Activated CD8-positive, alpha-beta T cell treated with anti-CD3 and anti-CD28 coated beads for 36 hours (primary cell): ENCODE measurements at regions not wholly inside any gene's neighbourhood (a gene's known extent, or its start where the extent isn't known, plus 50 kb on each side); places are given as distances from the start of the nearest gene placed in this dataset.

ENCODE experiments used
- ATAC-seq: fragments of 200-7000 bp; cut with Tn5 transposase; one replicate; pipeline ENCODE4 v1.10.0; 2021; ENCODE audit warnings: mild to moderate bottlenecking, moderate library complexity
- CTCF ChIA-PET: fragments of 350-600 bp; sonication (Branson Sonifier 250); formaldehyde crosslinking; loops from one replicate; lab custom pipeline; 2021; ENCODE audit warnings: antibody characterized with exemption; lab: Charles Lee
- POLR2A ChIA-PET: fragments of 350-600 bp; sonication (Branson Sonifier 250); formaldehyde crosslinking; loops from one replicate; lab custom pipeline; 2021; ENCODE audit warnings: antibody characterized with exemption; lab: Charles Lee
- DNase-seq: peaks from one replicate; pipeline ENCODE4 v3.0.0-alpha.2; 2020
- H3K27ac Mint-ChIP-seq: one replicate; pipeline ENCODE4 v1.8.0; 2021; ENCODE audit warnings: mild to moderate bottlenecking, mixed read lengths
- H3K27me3 Mint-ChIP-seq: one replicate; pipeline ENCODE4 v1.8.0; 2021; ENCODE audit warnings: mixed read lengths
- H3K36me3 Mint-ChIP-seq: one replicate; pipeline ENCODE4 v1.8.0; 2021; ENCODE audit warnings: low read depth, mixed read lengths
- H3K4me1 Mint-ChIP-seq: one replicate; pipeline ENCODE4 v1.8.0; 2021; ENCODE audit warnings: low read depth, mixed read lengths
- H3K4me3 Mint-ChIP-seq: one replicate; pipeline ENCODE4 v1.8.0; 2021; ENCODE audit warnings: mild to moderate bottlenecking, moderate library complexity, mixed read lengths
- H3K9me3 Mint-ChIP-seq: one replicate; pipeline ENCODE4 v1.8.0; 2021; ENCODE audit warnings: mixed read lengths
- CTCF ChIP-seq: fragments of 200-600 bp; IDR thresholded peaks from one replicate; pipeline ENCODE4 v1.8.0; 2022; ENCODE audit warnings: antibody characterized with exemption, mild to moderate bottlenecking
- intact Hi-C: fragments of 100-400 bp; cut with micrococcal nuclease; formaldehyde crosslinking; loops from one replicate; pipeline ENCODE4 v1.10.0; 2022

DNA sequence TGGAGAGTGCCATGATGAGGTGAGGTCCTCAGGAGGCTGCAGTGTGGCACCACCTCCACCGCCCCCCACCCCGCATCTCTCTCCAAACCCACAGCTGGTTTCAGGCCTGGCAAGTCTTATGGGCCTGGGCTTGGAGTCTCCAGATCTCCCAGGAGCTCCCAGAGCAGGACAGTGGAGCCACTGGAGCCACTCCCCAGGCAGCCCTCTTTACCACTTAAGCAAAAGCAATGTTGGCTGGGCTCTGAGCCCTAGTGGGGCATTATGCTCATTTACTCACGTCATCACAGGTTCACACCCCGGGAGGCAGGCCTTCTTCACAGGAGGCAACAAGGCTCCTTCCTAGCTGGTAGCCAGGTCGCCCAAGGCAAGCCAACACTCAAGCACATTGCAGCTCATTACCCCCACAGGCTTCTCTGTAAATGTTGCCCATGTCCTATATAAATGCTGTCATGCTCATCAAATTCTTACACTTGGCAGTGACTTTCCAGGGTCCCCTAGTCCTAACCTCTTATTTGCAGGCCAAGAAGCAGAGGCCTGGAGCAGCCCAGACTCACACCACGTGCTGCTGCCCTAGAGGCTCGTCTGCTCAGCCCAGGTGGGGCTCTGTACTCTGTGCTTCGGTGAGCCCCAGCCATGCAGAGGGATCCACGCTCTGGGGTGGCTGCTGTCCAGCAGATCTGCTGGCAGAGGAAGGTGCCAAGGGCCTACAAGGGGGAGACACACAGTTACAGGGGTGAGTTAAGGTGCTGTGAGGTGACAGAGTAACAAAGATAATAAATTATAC, 459.3 kb downstream of the MATN1 start:
- Mint-ChIP-seq H3K4me3 (no peak overlapping the region), H3K9me3 (peaks cover 4% of the 10 kb centered on the region), H3K27ac (no peak overlapping the region), H3K36me3 (no peaks in the 10 kb centered on the region), H3K27me3 (peaks cover 4% of the 10 kb centered on the region), H3K4me1 (no peaks in the 10 kb centered on the region)
- TF ChIP-seq CTCF = no peak
- DNase-seq = no peak
- CTCF ChIA-PET = interaction anchor here (0.7 kb wide), 1 partner anchor 22 kb away, joined by 3 read pairs; no protein-coding TSS in a partner anchor
- no peak for ATAC-seq
- intact Hi-C loops = no loop called here
- POLR2A ChIA-PET = no interaction called here

DNA sequence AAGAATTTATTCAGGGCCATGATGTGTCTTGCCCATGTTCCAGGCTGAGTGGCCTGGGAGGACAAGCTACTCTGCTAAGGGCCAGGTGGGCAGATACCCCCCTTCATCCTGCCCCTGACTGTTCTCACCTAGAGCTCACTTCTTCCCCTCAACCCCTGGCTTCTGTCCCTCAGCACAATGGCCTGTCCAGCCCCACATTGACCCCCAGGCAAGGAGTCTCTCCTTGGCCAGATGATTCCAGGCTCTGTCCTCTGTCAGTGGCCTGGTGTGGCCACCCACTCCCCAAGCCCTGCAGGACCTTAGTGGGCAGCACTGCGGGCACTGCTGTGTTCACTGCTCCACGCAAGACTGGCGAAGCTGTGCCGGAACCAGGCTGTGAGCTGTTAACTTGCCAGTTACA, 460.0 kb downstream of the MATN1 start:
- peaks cover 4% of the 10 kb centered on the region for H3K9me3 Mint-ChIP-seq
- H3K36me3 Mint-ChIP-seq = no peaks in the 10 kb centered on the region
- ChIA-PET CTCF (no interaction called here), POLR2A (no interaction called here)
- H3K4me1 Mint-ChIP-seq = no peaks in the 10 kb centered on the region
- no peak for DNase-seq
- intact Hi-C loops = no loop called here
- H3K27ac Mint-ChIP-seq = no peak overlapping the region
- no peak overlapping the region for H3K4me3 Mint-ChIP-seq
- no peak for ATAC-seq
- peaks cover 8% of the 10 kb centered on the region for H3K27me3 Mint-ChIP-seq
- TF ChIP-seq CTCF = no peak

DNA sequence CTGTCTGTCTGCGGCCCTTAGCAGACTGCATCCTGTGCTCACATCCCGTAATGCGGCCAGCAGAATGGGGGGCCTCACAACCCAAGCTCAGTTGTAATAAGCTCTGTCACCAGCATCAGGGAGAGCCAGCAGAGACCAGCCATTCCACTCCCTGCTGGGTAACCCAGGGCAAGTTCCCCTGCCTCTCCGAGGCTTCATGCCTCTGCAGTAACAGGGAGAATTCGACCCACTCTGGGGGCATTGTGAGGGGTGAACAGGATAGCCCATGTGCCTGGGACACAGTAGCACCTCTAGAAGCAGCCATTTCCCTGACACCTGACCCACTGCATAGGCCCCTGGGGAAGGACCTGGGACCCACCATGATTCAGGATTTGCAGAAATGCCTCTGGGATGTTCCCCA, 461.2 kb downstream of the MATN1 start:
- no peak overlapping the region for H3K4me3 Mint-ChIP-seq
- H3K9me3 Mint-ChIP-seq = peaks cover 4% of the 10 kb centered on the region
- intact Hi-C loops = no loop called here
- TF ChIP-seq CTCF = no peak
- ChIA-PET POLR2A (no interaction called here), CTCF (no interaction called here)
- no peak overlapping the region for H3K27ac Mint-ChIP-seq
- no peaks in the 10 kb centered on the region for H3K36me3 Mint-ChIP-seq
- no peak for DNase-seq
- H3K4me1 Mint-ChIP-seq = no peaks in the 10 kb centered on the region
- H3K27me3 Mint-ChIP-seq = peaks cover 9% of the 10 kb centered on the region
- no peak for ATAC-seq

DNA sequence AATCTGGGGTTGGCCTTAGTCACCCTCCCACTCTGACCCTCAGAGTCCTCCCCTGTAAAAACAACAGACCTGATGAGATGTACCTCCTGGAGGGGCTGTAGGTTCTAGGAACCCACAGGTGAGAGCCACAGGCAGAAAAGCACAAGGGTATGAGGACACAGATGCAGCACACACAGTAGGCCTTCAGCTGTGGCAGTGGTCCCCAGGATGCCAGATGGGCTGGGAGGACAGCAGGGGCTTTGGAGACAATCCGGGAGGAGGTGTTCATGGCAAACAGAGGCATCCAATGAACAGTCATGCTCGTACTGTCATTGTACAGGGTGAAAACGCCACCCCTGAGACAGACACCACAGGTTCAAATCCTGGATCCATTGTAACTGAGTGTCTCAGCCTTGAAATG, 463.1 kb downstream of the MATN1 start:
- H3K27ac Mint-ChIP-seq = no peak overlapping the region
- no peak for ATAC-seq
- peaks cover 4% of the 10 kb centered on the region for H3K9me3 Mint-ChIP-seq
- ChIA-PET CTCF (no interaction called here), POLR2A (no interaction called here)
- no peaks in the 10 kb centered on the region for H3K36me3 Mint-ChIP-seq
- H3K4me1 Mint-ChIP-seq = no peaks in the 10 kb centered on the region
- no peak for TF ChIP-seq CTCF
- DNase-seq = no peak
- peaks cover 8% of the 10 kb centered on the region for H3K27me3 Mint-ChIP-seq
- H3K4me3 Mint-ChIP-seq = no peak overlapping the region
- intact Hi-C loops = no loop called here

GRCh38 chr1:30259631-30260030, 463.8 kb downstream of the MATN1 start:
- POLR2A ChIA-PET = no interaction called here
- no peak for TF ChIP-seq CTCF
- Mint-ChIP-seq H3K27me3 (peaks cover 8% of the 10 kb centered on the region), H3K4me1 (no peaks in the 10 kb centered on the region), H3K27ac (no peak overlapping the region), H3K4me3 (no peak overlapping the region), H3K36me3 (no peaks in the 10 kb centered on the region), H3K9me3 (peaks cover 4% of the 10 kb centered on the region)
- CTCF ChIA-PET = no interaction called here
- no peak for DNase-seq
- intact Hi-C loops = no loop called here
- no peak for ATAC-seq
